ENCODE measurements at regions not wholly inside any gene's neighbourhood (a gene's known extent, or its start where the extent isn't known, plus 50 kb on each side); places are given as distances from the start of the nearest gene placed in this dataset.

GRCh38 chr16:50916040-50916439, 174.2 kb downstream of the CYLD start:
- no peak for DNase-seq

- DNase-seq, result no peak
These were observed 173.2 kb downstream of the CYLD start for GRCh38 chr16:50915120-50915519.

- no peak for DNase-seq
These were observed 168.8 kb downstream of the CYLD start for GRCh38 chr16:50910736-50911100.

GRCh38 chr16:50909831-50910735, 168.2 kb downstream of the CYLD start:
- no peak for DNase-seq

- DNase-seq, result no peak
These were observed 166.6 kb downstream of the CYLD start for GRCh38 chr16:50908468-50908867.

GRCh38 chr16:50906454-50906853, 164.6 kb downstream of the CYLD start:
- no peak for DNase-seq

GRCh38 chr16:50902457-50902856, 160.6 kb downstream of the CYLD start:
- DNase-seq, result peak; percentile 20

GRCh38 chr16:50901062-50901461, 159.2 kb downstream of the CYLD start:
- no peak for DNase-seq

- no peak for DNase-seq
These were observed 158.6 kb downstream of the CYLD start for GRCh38 chr16:50900391-50900942.

GRCh38 chr16:50899951-50900350, 158.1 kb downstream of the CYLD start:
- no peak for DNase-seq

- no peak for DNase-seq
These were observed 147.9 kb downstream of the CYLD start for GRCh38 chr16:50889746-50890145.

GRCh38 chr16:50889276-50889675, 147.4 kb downstream of the CYLD start:
- DNase-seq, result no peak

GRCh38 chr16:50888486-50889261, 146.8 kb downstream of the CYLD start:
- no peak for DNase-seq

- no peak for DNase-seq
These were observed 145.8 kb downstream of the CYLD start for GRCh38 chr16:50887500-50888298.

- no peak for DNase-seq
These were observed 142.4 kb downstream of the CYLD start for GRCh38 chr16:50884066-50884860.

- DNase-seq, result no peak
These were observed 140.1 kb downstream of the CYLD start for GRCh38 chr16:50881956-50882355.

GRCh38 chr16:50881331-50881830, 139.5 kb downstream of the CYLD start:
- DNase-seq, result no peak

GRCh38 chr16:50880926-50881325, 139.0 kb downstream of the CYLD start:
- no peak for DNase-seq

GRCh38 chr16:50879873-50880695, 138.2 kb downstream of the CYLD start:
- peak; percentile 27 for DNase-seq

GRCh38 chr16:50878966-50879615, 137.2 kb downstream of the CYLD start:
- DNase-seq, result no peak

Data from left kidney (tissue), 1 donor.